ENCODE measurements at regions not wholly inside any gene's neighbourhood (a gene's known extent, or its start where the extent isn't known, plus 50 kb on each side); places are given as distances from the start of the nearest gene placed in this dataset.
"Not testable (repeated sequence)": the region's sequence is repeated elsewhere in the genome, so short reads cannot be mapped to it uniquely, and the experiment has no call there.

DNA sequence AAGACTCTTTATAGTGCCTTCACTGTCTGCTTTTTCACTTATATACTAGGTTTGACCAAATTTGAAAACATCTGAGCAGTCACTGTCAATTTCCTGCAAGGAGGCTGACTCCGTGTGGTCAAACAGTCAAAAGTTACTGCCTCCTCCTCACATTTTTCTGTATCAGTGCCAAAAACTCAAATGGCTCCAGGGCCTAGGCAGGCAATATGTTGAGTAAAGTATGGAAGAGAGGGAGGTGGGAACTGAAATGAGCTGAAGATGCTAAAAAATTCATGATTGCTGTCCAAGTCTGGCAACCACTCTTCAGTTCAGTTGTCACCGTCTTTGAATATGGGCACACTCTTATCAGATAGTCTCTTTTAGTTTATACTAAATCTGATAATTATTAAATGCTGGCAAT lies 551.6 kb downstream of the CCSER2 start:
- intact Hi-C loops (cut with DNase I) = no loop called here
- Histone ChIP-seq H3K9ac (ENCODE audit: low read length in 3 of 3) (no peak overlapping the region), H3K27me3 (ENCODE audit: control insufficient read depth, insufficient read depth, low read length) (no peaks in the 10 kb centered on the region), H3K4me3 (ENCODE audit: low read length in 3 of 3) (no peak overlapping the region), H3K4me1 (ENCODE audit: control insufficient read depth in 2 of 3, insufficient read depth in 2 of 3, low read depth in 1 of 3, low read length in 3 of 3) (no peaks in the 10 kb centered on the region), H3K36me3 (ENCODE audit: control insufficient read depth in 2 of 3, insufficient read depth in 3 of 3, low read length in 3 of 3) (no peaks in the 10 kb centered on the region), H3K27ac (ENCODE audit: low read depth in 2 of 2, low read length in 2 of 2) (no peak overlapping the region), H3K9me3 (ENCODE audit: control insufficient read depth in 2 of 3, insufficient read depth in 1 of 3, low read length in 3 of 3) (no peaks in the 10 kb centered on the region)
- FAIRE-seq (no peak), DNase-seq (peak in 1 of 5 donors; percentile 14)
- TF ChIP-seq, protein P1, sequence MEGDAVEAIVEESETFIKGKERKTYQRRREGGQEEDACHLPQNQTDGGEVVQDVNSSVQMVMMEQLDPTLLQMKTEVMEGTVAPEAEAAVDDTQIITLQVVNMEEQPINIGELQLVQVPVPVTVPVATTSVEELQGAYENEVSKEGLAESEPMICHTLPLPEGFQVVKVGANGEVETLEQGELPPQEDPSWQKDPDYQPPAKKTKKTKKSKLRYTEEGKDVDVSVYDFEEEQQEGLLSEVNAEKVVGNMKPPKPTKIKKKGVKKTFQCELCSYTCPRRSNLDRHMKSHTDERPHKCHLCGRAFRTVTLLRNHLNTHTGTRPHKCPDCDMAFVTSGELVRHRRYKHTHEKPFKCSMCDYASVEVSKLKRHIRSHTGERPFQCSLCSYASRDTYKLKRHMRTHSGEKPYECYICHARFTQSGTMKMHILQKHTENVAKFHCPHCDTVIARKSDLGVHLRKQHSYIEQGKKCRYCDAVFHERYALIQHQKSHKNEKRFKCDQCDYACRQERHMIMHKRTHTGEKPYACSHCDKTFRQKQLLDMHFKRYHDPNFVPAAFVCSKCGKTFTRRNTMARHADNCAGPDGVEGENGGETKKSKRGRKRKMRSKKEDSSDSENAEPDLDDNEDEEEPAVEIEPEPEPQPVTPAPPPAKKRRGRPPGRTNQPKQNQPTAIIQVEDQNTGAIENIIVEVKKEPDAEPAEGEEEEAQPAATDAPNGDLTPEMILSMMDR (IDR thresholded peaks at IDR 0.05; ENCODE audit: borderline replicate concordance, extremely low read depth, insufficient read depth) = no peak

DNA sequence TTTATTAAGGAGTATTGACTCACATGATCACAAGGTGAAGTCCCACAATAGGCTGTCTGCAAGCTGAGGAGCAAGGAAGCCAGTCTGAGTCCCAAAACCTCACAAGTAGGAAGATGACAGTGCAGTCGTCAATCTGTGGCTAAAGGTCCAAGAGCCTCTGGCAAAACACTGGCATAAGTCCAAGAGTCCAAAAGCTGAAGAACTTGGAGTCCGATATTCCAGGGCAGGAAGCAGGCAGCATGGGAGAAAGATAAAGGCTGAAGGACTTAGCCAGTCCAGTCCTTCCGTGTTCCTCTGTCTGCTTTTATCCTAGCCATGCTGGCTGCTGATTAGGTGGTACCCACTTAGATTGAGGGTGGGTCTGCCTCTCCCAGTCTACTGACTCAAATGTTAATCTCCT lies 553.3 kb downstream of the CCSER2 start:
- H3K27me3 ChIP-seq (ENCODE audit: control insufficient read depth, insufficient read depth, low read length); intact Hi-C loops (cut with DNase I); H3K27ac ChIP-seq (ENCODE audit: low read depth in 2 of 2, low read length in 2 of 2); H3K36me3 ChIP-seq (ENCODE audit: control insufficient read depth in 2 of 3, insufficient read depth in 3 of 3, low read length in 3 of 3); H3K9ac ChIP-seq (ENCODE audit: low read length in 3 of 3); DNase-seq; H3K4me3 ChIP-seq (ENCODE audit: low read length in 3 of 3); FAIRE-seq; H3K9me3 ChIP-seq (ENCODE audit: control insufficient read depth in 2 of 3, insufficient read depth in 1 of 3, low read length in 3 of 3); H3K4me1 ChIP-seq (ENCODE audit: control insufficient read depth in 2 of 3, insufficient read depth in 2 of 3, low read depth in 1 of 3, low read length in 3 of 3): not testable (repeated sequence)

DNA sequence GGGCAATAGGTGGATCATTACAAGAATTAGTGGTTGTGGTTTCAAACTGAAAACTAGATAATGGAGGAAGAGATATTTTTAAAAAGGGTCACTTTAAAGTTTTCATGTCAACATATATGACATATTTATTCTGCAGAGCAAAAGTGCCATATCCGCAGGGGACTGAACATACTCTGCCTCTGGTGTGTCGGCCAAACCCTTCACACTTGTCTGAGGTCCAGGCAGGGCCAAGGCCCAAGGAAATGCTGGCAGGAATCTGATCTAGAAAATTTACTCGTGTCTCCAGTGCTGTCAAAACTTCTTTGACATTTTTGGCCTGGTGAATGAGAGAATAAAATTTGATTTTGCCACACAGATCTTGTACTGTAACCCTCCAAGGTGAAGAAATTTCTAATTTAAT lies 562.3 kb downstream of the CCSER2 start:
- H3K27me3 ChIP-seq (ENCODE audit: control insufficient read depth, insufficient read depth, low read length) = no peaks in the 10 kb centered on the region
- DNase-seq (no peak), FAIRE-seq (no peak)
- no peak overlapping the region for H3K27ac ChIP-seq (ENCODE audit: low read depth in 2 of 2, low read length in 2 of 2)
- no peaks in the 10 kb centered on the region for H3K9me3 ChIP-seq (ENCODE audit: control insufficient read depth in 2 of 3, insufficient read depth in 1 of 3, low read length in 3 of 3)
- no peaks in the 10 kb centered on the region for H3K36me3 ChIP-seq (ENCODE audit: control insufficient read depth in 2 of 3, insufficient read depth in 3 of 3, low read length in 3 of 3)
- TF ChIP-seq, protein P1 (IDR thresholded peaks at IDR 0.05; ENCODE audit: borderline replicate concordance, extremely low read depth, insufficient read depth) = no peak
- intact Hi-C loops (cut with DNase I) = no loop called here
- no peak overlapping the region for H3K9ac ChIP-seq (ENCODE audit: low read length in 3 of 3)
- H3K4me1 ChIP-seq (ENCODE audit: control insufficient read depth in 2 of 3, insufficient read depth in 2 of 3, low read depth in 1 of 3, low read length in 3 of 3) = no peaks in the 10 kb centered on the region
- H3K4me3 ChIP-seq (ENCODE audit: low read length in 3 of 3) = no peak overlapping the region

DNA sequence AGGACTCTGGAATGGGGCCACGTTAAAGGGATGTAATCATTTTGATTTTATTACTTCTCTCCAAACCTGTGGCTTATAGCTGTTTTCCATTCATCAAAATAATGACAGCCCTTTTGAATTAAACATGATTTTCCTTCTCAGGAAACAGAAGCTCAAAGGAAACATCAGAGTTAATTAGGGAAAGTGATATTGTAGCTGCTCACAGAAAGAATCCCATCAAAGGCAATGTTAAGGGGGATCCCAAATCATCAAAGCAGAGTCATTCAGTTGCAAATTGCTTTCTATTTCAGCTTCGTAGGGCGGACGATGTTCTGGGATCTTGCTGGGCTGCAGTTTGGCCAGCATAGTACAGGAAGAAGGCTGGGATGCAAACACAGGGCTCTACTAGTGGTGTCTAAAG lies 563.2 kb downstream of the CCSER2 start:
- no peaks in the 10 kb centered on the region for H3K27me3 ChIP-seq (ENCODE audit: control insufficient read depth, insufficient read depth, low read length)
- no peaks in the 10 kb centered on the region for H3K4me1 ChIP-seq (ENCODE audit: control insufficient read depth in 2 of 3, insufficient read depth in 2 of 3, low read depth in 1 of 3, low read length in 3 of 3)
- TF ChIP-seq, protein P1 (IDR thresholded peaks at IDR 0.05; ENCODE audit: borderline replicate concordance, extremely low read depth, insufficient read depth) = no peak
- DNase-seq (no peak), FAIRE-seq (no peak)
- no peak overlapping the region for H3K4me3 ChIP-seq (ENCODE audit: low read length in 3 of 3)
- no peaks in the 10 kb centered on the region for H3K36me3 ChIP-seq (ENCODE audit: control insufficient read depth in 2 of 3, insufficient read depth in 3 of 3, low read length in 3 of 3)
- H3K27ac ChIP-seq (ENCODE audit: low read depth in 2 of 2, low read length in 2 of 2) = no peak overlapping the region
- intact Hi-C loops (cut with DNase I) = no loop called here
- H3K9ac ChIP-seq (ENCODE audit: low read length in 3 of 3) = no peak overlapping the region
- no peaks in the 10 kb centered on the region for H3K9me3 ChIP-seq (ENCODE audit: control insufficient read depth in 2 of 3, insufficient read depth in 1 of 3, low read length in 3 of 3)

Data from kidney (tissue), 13 donors.